LHCN-M2 (cell line): ENCODE measurements at regions not wholly inside any gene's neighbourhood (a gene's known extent, or its start where the extent isn't known, plus 50 kb on each side); places are given as distances from the start of the nearest gene placed in this dataset.

Source experiments
- DNase-seq: peaks from one replicate; pipeline ENCODE4 v3.0.0-alpha.2; 2012; ENCODE audit warnings: low read depth

GRCh38 chr15:66928784-66929183, 136.6 kb upstream of the SMAD3 start:
- no peak for DNase-seq

- no peak for DNase-seq
These were observed 135.5 kb upstream of the SMAD3 start for GRCh38 chr15:66929843-66930402.

GRCh38 chr15:66931768-66932633, 133.4 kb upstream of the SMAD3 start:
- DNase-seq: peak; percentile 86

- no peak for DNase-seq
These were observed 132.8 kb upstream of the SMAD3 start for GRCh38 chr15:66932634-66933024.

- no peak for DNase-seq
These were observed 131.2 kb upstream of the SMAD3 start for GRCh38 chr15:66933932-66934867.

- no peak for DNase-seq
These were observed 130.4 kb upstream of the SMAD3 start for GRCh38 chr15:66934868-66935520.

GRCh38 chr15:66935688-66936087, 129.7 kb upstream of the SMAD3 start:
- DNase-seq: peak; percentile 75

- DNase-seq: peak; percentile 75
These were observed 129.1 kb upstream of the SMAD3 start for GRCh38 chr15:66936109-66936860.

GRCh38 chr15:66936861-66937582, 128.4 kb upstream of the SMAD3 start:
- no peak for DNase-seq

GRCh38 chr15:66937588-66937987, 127.8 kb upstream of the SMAD3 start:
- no peak for DNase-seq

- no peak for DNase-seq
These were observed 127.1 kb upstream of the SMAD3 start for GRCh38 chr15:66938114-66938830.

- no peak for DNase-seq
These were observed 126.4 kb upstream of the SMAD3 start for GRCh38 chr15:66939016-66939415.

- no peak for DNase-seq
These were observed 125.9 kb upstream of the SMAD3 start for GRCh38 chr15:66939451-66940023.

- DNase-seq: peak; percentile 31
These were observed 125.0 kb upstream of the SMAD3 start for GRCh38 chr15:66940368-66940767.

GRCh38 chr15:66941108-66941711, 124.2 kb upstream of the SMAD3 start:
- no peak for DNase-seq

- DNase-seq: no peak
These were observed 123.6 kb upstream of the SMAD3 start for GRCh38 chr15:66941791-66942190.

- no peak for DNase-seq
These were observed 122.6 kb upstream of the SMAD3 start for GRCh38 chr15:66942649-66943390.
